ENCODE measurements at regions not wholly inside any gene's neighbourhood (a gene's known extent, or its start where the extent isn't known, plus 50 kb on each side); places are given as distances from the start of the nearest gene placed in this dataset.
"Not testable (repeated sequence)": the region's sequence is repeated elsewhere in the genome, so short reads cannot be mapped to it uniquely, and the experiment has no call there.

DNA sequence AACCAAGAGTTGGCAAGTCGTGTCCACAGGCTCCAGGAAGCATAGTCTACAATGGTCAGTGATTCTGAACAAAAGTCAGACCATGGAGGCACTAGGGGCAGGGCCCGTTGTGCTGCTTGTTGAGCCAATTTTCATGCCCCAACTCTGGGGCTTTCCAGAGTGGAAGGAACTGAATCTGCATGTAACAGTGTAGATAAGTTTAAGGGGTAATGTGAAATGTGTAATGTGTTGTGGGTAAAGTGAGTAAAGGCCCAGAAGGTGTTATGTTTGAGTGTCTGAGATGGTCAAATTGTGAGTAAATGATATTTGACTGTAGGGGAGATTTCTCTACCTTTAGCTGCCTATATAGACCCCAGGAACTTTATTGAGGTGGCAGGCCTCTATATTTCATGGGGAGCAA lies 1336.5 kb upstream of the SLC39A10 start:
- POLR2A ChIA-PET: no interaction called here
- CTCF ChIA-PET: no interaction called here

DNA sequence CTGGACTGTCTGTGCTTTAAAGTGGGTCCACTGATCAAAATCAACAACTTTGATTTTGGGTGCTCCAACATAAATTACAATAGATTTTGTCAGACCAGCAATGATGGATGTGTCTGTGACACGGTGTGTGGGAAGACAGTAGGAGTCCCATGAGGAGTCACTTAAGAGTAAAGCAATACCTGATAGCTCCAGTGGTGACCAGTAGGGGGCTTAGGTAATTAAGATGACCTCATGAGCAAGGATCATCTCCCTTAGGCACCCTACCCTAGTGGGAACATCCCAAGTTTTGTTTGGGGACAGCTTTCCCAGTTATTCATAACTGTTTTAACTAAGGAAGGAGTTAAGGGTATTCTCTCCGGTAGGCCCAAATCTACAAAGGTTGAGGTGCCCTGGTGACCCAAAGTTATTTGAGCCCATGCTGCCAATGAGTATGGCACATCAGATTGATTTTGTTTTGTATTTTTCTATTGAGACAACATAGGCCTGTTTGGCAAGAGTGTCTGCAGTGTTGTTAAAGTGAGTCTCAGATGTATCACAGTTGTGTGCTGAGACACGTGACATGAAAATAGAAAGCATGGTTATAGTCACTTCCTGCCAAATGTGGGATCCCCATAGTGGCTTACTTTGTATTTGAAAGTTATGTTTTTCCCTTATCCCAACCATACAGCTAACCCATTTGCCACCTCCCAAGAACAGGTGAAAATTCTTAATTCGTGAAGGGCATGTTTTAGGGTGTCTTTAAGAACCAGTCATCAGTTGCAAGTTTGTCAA lies 1337.6 kb upstream of the SLC39A10 start:
- ChIA-PET CTCF (no interaction called here), POLR2A (no interaction called here)

DNA sequence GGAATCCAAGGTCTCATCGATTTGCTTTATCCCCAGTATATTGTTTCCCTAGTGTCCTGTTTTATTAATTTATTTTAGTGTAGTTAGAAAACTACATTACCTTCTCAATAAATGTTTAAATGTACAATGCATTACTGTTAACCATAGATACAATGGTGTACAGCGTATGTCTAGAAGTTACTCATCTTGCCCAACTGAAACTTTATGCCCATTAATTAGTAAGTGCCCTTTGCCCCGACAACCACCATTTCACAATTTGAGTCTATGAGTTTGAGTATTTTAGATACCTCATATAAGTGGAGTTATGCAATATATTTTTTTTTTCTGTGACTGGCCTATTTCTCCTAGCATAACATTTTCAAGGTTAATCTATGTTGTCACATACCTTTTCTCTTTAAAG lies 1343.0 kb upstream of the SLC39A10 start:
- POLR2A ChIA-PET: no interaction called here
- CTCF ChIA-PET: no interaction called here

DNA sequence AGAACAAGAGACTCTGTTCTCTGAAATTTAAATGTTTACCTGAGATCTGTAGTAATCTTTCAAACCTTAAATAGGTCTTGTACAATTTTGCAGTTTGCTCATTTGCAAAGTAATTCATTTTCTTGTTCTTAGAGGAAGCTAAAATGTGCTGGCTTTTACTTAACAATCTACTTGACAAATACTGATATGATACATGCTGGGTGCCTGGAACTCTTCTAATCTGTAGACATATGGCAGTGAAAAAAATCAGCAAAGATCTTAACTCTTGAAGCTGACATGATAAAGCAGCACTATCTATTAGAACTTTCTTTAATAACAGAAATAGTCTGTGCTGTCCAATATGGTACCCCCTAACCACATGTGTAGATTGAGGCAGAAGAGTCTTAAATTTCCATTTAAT lies 1352.8 kb upstream of the SLC39A10 start:
- ChIA-PET POLR2A (no interaction called here), CTCF (no interaction called here)

DNA sequence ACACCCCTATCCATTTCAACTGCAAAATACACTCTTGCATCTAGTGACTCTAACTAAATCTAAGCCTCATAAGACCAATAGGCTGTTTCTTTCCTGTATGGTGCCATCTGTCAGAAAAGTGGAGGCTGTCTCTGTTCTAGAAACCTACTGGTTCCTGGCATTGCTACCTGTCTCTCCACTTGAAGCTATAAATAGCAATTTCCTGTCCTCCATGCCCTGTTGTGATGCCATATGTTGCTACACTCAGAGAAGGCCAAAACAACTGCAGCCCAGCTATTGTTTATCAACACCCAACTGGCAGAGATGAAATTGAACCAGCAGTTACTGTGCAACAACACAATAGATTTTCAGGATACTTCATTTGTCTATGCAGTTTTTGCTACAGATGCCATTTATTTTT lies 1355.1 kb upstream of the SLC39A10 start:
- ChIA-PET CTCF (no interaction called here), POLR2A (no interaction called here)

DNA sequence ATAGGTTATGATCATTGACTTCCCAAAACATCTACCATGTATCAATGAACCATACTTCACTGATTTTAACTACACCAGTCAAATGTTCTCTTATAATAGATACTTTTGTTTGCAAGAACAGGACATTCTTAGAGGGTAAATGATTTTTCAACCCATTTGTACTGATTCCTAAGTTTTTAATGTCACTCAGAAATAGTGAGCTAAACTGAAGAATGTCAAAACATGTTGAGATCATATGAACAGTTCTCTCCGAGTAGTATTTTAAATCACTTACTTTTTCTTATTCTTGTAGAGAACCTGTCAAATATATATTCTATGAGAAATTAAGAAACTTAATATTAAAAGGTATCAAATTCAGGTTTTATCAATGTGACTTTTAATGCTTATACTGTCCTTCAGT lies 1362.9 kb upstream of the SLC39A10 start:
- ChIA-PET POLR2A (no interaction called here), CTCF (no interaction called here)

DNA sequence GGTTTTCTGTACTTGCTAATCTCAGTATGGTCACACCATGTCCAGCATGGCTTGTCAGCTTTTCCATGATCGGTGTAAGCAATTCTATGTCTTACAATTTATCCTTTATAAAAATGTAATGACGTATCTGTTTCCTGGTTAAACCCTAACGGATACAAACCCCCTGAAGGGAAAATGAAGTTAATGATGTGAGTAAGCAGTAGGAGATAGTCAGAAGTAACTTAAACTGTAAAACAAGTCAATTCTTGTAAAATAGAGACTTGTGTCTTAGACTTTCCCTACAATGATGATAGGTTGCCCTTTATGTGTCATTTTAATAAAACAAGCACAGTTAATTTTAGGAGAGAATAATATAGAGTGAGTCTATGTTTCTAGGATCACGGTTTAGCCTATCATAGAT lies 1365.9 kb upstream of the SLC39A10 start:
- CTCF ChIA-PET: no interaction called here
- POLR2A ChIA-PET: no interaction called here

DNA sequence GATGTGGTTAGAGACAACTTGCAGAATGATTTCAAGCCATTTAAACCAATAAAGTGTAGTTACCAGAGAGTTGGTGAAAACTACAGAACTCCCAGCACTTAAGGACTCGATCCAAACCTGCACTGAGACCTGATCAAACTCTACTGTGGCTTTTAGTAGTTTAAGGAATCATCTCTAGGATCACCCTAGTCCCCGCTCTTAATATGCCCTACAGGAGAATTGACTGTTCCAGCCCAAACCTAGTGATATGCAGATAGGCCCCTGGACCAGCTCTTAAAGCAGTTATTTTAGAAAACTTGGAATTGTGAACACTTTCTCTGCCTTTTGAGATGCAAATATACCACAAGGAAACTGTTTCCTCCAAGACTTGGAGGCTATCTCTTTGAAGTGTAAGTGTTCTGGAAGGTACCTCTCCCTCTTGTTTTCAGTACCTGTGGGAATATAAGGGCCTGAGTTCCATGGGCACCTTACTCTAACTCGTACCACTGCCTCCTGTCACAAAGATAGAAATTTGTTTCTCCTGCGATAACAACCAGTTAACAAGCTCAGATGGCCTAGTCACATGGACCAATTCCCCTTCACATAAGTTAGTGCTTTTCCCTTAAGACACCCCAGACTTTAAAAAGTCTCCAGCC lies 1367.2 kb upstream of the SLC39A10 start:
- CTCF ChIA-PET: no interaction called here
- POLR2A ChIA-PET: no interaction called here

DNA sequence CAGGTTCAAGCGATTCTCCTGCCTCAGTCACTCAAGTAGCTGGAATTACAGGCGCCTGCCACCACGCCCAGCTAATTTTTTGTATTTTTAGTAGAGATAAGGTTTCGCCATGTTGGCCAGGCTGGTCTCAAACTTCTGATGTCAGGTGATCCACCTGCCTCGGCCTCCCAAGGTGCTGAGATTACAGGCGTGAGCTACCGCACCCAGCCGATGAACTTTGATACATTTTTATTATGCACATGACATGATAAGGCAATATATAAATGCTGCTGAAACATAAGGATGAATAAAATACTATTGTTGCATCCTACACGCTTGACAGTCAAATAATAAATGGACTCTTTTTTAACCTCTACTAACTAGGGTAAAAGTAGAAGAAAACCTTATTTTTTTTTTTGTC lies 1380.4 kb upstream of the SLC39A10 start:
- CTCF ChIA-PET, POLR2A ChIA-PET: not testable (repeated sequence)

DNA sequence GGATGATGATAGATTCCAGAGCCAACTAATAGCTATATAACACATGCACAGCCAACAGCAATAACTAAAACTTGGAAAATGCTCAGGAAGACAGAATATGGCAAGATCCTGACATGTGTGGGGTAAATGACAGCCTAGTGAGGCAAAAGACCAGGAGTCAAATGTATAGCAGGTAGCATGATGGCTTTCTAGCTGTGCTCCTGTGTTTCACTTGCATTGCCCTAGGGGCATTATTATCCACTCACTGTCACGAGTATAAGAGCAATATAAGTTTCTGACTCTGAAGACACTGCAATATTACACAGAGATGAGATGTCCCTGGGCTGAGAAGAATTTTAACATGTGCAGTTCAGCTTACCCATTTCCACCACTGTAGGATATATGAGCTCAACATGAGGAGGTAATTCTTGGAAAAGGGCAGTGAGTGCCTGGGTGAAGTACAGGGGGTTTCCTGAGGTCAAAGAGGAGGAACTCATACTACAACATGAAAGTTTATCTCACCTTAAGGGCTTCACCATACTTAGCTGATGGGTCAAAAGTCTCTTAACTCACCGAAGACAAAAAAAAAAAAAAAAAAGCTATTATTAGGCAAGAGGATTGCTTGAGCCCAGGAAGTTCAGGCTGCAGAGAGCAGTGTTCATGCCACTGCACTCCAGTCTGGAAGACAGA lies 1385.6 kb upstream of the SLC39A10 start:
- ChIA-PET POLR2A (interaction anchor here (0.5 kb wide), 1 partner anchor 38 kb away, joined by 7 read pairs; no protein-coding TSS in a partner anchor), CTCF (interaction anchor here (1.7 kb wide), 1 partner anchor 13 kb away, joined by 4 read pairs; no protein-coding TSS in a partner anchor)

DNA sequence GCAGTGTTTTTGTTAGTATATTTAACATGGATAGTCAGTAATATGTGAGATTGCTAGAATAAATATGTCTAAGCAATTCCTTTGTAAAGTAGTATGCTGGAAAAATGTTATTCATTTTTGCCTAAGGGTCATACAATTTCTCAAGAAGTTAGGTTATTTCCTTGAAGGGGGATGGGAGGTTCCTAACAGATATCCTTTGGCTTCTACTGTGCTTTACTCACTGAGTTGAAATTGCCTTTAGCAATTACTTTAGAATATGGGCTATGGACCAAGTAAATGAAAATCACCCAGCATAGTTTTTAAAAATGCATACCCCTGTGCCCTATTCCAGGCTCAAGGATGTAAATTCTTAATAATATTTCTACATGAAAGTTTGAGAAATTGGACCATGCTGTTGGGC lies 1386.4 kb upstream of the SLC39A10 start:
- CTCF ChIA-PET: interaction anchor here (1.7 kb wide), 1 partner anchor 12 kb away, joined by 4 read pairs; no protein-coding TSS in a partner anchor
- POLR2A ChIA-PET: no interaction called here

DNA sequence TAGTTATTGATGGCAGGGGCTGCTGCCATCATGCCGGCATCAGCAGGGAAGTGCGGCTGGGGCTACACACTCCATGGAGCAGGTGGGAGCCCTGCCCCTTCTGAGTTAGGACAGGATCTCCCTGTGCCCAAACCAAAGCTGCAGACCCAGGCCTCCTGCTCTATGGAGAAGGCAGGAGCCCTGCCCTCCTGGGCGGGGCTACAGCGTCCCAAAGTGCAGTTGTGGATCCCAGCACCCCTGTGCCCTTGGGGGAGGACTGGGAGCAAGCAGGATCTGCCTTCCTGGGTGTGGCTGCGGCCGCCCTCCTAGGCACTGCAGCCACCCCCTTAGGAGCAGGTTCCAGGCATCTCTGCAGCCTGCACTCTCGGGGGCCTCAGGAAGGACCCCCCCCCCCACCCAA lies 1392.4 kb upstream of the SLC39A10 start:
- POLR2A ChIA-PET: no interaction called here
- CTCF ChIA-PET: no interaction called here

DNA sequence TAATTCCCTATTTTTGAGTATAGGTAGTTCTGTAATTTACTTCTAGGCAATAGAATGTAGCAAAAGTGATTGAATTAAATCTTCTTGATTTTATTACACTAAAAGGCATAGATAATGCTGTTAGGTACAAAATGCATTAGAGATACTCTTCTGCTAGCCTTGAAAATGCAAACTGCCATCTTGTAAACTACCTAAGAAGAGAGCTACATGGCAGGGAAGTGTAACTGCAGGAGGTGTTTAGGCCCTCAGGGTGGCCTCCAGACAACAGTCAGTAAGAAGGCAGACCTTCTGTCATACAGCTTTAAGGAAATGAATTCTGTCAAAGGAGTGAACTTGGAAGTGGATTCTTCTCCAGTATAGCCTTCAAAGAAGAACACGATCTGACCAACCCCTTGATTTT lies 1396.8 kb upstream of the SLC39A10 start:
- POLR2A ChIA-PET: interaction anchor here (0.5 kb wide), 1 partner anchor 121 kb away, joined by 9 read pairs; no protein-coding TSS in a partner anchor
- CTCF ChIA-PET: no interaction called here

DNA sequence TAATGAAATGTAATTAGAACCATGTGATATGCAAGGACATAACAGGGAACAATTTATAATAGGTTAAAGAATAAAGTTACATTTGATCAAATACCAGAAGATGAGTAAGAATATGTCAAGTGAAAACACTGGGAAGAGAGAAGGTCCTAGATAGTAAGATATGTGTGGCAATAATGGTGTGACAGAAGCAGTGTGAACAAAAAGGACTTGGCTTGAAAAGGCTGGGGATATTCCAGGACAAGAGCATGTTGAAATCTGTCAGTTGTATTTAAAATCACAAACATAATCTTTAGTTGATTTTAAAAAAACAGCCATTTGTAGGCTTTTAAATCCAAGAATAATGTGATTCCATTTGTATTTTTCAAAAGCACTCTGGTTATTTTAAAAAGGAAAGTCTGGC lies 1399.9 kb upstream of the SLC39A10 start:
- ChIA-PET CTCF (no interaction called here), POLR2A (no interaction called here)

DNA sequence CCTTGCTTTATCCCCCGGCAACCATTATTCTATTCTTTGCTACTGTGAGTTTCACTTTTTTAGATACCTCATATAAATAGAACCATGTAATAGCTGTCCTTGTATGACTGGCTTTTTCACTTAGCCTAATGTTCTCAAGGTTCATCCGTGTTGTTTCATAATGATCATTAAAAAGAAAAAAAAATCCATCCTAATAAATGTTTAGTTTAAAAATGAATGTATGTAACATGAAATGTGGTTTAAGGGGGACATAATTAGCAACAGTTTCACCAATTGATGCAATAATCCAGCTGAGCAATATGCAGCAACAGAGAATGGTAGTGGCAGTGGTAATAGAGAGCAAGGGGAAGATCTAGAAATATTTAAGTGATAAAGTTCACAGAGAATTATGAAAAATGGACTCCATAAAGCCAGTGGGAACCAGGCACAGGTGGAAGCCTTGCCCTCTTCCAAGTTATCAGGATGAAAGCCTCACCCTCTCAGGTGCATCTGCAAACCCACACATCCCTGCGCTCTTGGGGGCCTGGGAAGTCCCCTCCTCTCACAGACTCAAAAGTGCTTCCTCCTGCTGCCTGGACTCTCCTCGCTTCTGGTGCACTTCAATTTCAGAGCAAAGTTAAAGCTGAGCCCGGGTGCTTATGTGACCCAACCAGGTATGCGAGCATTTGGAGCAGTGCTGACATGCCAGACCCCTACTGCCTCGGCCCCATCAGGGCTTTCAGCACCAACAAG lies 1403.3 kb upstream of the SLC39A10 start:
- CTCF ChIA-PET: no interaction called here
- POLR2A ChIA-PET: no interaction called here

DNA sequence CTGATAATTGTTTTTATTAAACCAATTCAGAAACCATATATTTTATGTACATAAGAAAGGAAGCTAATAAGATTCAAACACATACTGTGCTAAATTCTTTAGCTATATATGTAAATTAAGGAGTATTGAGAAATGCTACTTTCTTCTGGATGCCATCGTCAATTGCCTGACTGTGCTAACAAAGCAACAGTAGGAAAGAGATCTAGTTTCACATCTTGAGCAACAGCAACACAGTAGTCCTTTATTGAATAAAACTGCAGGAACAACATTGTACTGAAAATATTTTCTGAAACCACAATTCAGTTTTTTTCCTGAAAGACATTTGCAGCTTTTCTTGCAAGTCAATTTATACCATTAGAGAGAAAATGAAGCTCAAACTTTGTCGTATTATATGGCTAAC lies 1404.9 kb upstream of the SLC39A10 start:
- CTCF ChIA-PET: no interaction called here

DNA sequence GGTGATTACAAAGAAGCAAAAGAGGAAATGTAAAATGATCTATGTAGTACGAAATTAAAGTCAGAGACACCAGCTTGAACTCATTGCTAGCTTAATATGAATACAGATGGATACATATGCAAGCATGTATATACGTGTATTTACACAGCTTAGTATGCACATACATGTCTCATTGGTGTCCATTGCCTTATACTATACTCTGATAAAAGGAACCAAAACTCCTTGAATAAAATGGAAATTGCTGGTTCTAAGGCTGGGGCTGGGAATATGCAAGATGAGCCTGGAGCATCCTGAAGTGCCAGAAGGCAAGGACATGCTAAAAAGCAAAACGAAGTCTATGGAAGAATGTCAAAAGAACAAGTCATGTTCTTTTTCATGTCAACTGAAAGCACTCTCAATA lies 1424.4 kb upstream of the SLC39A10 start:
- CTCF ChIA-PET: no interaction called here
- POLR2A ChIA-PET: no interaction called here

More for the DNA sequence above, 1404.9 kb upstream of the SLC39A10 start:
- POLR2A ChIA-PET: no interaction called here

DNA sequence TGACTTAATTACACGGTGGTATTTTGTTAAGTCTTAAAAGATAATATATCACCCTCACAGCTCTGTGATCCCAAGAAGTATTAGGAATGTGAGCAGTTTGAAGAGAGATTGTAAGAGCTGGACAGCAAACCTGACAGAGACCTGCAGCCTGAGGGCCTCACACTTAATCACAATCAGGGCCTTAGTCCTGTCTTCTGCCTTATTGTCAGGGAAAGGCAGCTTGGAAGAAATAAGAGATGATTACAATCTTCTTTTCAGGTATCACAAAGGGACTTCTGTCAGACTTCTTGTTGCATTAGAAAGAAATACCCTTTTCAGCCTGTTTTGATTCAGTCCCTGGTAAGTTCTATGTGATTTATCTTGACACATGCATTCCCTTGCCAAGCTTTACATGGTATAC lies 1433.8 kb upstream of the SLC39A10 start:
- CTCF ChIA-PET: no interaction called here
- POLR2A ChIA-PET: no interaction called here

DNA sequence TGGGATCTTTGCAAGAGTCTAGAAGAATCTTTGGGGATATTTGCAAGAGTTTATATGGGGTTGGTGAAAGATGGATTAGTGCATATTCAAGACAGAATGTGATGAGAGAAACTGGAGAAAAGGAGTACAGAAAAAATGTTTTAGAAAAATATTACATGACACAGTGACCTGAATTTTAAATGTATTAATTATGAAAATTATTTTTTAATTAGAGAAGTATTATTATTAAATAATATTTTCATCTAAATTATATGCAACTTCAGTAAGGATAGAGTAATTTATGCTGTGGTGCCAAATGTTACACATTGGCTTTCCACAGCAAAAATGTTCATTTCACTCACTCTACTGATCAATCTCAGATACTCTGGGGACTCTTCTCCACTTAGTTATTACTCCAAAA lies 1442.8 kb upstream of the SLC39A10 start:
- POLR2A ChIA-PET: no interaction called here
- CTCF ChIA-PET: no interaction called here

DNA sequence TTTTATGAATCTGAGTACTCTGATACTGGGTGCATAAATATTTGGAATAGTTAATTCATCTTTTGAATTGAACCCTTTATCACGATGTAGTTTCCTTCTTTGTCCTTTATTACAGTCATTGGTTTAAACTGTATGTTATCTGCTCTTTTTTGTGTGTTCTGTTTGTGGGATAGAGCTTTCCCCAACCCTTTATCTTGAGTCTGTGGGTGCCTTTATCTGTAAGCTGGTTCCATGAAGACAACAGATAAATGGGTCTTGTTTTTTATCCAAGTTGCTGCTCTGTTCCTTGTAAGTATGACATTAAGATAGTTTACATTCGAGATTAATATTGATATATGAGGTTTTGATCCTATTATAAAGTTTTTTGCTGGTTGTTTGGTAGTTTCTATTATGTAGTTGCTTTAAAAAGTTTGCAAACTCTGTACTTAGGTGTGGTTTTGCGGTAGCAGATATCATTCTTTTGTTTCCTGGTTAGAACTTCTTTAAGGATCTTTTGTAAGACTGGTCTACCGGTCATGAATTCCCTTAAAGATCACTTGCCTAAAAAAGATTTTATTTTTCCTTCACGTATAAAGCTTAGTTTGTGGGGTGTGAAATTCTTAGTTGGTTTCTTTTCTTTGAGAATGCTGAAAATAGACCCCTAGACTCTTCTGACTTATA lies 1451.3 kb upstream of the SLC39A10 start:
- ChIA-PET POLR2A (no interaction called here), CTCF (no interaction called here)
